SIG-M5 treated with dmso at 0.1 percent for 504 hours (cell line): ENCODE measurements at regions not wholly inside any gene's neighbourhood (a gene's known extent, or its start where the extent isn't known, plus 50 kb on each side); places are given as distances from the start of the nearest gene placed in this dataset.
"Not testable (repeated sequence)": the region's sequence is repeated elsewhere in the genome, so short reads cannot be mapped to it uniquely, and the experiment has no call there.

Source experiments
- DNase-seq: peaks from one replicate; lab custom pipeline; 2025; ENCODE audit not compliant: unreplicated experiment; lab: John Stamatoyannopoulos, UW

DNA sequence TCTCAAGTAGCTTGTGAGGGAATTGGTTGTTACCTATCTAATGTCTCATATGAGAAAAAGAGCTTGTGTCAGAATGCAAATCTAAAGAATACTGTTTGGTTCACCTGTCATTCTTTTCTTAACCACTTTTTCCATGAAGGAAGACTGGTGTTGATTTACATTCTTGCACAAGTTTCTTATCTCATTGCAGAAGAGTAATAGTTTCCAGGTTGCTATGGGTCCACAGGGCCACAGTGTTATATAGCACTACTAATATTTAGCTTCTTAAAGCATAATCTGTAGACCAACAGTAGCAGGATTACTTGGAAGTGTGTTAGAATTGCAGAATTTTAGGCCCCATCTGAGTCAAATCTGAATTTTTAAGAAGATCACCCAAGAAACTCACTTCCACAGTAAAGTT, 697.5 kb downstream of the GBE1 start:
- DNase-seq: no peak

DNA sequence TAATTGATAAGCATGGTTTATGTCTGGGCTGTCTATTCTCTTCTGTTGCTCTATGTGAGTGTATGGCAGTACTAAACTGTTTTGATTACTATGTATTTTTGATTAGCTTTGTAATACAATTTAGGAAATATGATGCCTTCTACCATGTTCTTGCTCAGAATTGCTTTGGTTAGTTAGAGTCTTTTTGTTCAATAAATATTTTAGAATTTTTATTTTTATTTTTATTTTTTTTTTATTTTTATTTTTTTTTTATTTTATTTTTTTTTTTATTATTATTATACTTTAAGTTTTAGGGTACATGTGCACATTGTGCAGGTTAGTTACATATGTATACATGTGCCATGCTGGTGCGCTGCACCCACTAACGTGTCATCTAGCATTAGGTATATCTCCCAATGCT, 710.3 kb downstream of the GBE1 start:
- DNase-seq: not testable (repeated sequence)

DNA sequence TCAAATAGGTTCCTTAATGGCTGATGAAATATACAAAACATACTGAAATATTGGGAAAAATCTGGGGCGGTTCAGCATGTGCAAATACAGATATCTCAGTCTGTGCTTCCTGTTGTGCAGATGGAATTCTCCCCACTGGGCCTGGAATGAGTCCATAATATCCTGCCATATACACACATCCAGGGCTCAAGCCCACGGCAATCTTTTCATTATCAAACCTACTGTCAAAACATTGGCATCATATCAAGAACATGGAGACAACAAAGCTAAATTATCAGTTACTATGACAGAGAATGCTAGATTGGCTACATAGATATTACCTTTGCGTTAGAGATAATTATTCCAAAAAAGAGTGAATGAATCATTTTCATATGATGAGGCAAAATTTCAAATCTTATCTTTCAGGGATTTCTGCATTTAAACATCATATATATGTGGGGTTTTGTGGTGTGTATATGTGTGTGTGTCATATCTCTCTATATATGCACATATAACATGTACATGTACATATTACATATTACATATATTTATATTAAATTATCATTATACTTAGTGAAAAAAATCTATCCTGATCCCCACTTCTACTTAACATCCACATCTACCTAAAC, 713.3 kb downstream of the GBE1 start:
- no peak for DNase-seq

DNA sequence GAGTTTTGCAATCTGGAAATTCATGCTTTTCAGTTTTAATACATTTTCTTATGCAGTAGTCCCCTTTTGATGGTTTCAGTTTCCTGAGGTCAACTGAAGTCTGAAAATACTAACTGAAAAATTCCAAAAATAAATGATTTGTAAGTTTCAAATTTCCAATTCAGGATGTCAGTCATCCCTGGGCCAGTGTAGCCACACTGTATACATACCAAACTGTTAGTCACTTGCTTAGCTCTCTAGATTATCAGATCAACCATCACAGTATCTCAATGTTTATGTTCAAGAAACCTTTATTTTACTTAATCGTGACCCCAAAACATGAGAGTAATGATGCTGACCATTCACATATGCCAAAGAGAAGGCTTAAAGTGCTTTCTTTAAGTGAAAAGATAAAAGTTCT, 715.5 kb downstream of the GBE1 start:
- no peak for DNase-seq

DNA sequence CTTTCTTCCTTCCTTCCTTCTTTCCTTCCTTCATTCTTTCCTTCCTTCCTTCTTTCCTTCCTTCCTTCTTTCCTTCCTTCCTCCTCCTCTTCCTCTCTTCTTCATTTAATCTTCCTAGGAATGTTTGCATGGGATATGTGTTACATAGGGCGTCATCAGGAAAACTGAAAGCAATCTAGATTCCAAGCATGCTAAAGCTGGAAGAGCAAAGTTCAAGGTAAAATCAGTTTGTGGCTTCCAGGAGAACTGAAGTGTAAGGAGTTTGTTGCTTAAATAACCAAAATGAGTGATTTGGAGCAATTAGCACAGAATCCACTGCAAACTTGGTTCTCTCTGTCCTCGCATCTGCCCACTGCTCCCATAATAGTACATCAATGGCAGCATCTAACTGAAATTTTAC, 716.2 kb downstream of the GBE1 start:
- no peak for DNase-seq

DNA sequence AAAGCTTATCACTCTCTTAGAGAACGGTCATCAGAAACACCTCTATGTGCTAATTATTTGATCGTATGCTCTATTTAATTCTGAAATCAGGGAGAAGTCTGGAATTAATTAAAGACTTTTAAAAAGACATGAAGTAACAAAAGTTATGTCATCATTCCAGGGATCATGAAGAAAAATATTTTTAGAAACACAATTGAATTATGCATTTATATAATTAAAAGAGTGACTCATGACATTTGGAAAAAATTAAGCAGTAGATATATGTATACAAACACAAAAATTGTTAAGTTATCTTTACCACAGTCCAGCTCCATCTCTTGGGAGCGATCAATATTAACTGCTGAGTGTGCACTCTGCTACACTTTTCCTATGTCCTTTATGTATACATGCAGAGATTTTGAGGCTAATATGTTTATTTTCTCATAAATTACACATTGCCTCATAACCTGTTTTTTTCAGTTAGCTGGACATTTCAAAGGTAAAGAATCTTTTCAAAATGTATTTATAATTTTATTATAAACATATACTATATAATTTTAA, 717.7 kb downstream of the GBE1 start:
- DNase-seq: no peak

DNA sequence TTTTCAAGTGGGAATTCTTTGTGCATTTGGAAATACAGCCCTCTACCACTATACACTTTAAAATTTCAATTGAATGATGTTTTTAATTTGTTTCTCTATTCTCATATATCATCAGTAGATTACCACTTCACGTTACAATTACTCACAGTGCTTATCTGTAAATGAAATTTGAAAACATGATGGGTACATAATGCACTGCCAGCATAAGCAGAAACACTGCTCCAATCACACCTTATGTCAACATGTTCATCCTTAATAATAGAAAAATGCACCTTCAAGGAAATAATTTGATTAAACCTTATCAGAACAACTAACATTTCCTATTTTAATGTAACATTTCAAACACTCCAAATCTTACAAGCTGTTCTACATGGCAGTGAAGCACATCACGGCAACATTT, 718.4 kb downstream of the GBE1 start:
- DNase-seq: no peak

DNA sequence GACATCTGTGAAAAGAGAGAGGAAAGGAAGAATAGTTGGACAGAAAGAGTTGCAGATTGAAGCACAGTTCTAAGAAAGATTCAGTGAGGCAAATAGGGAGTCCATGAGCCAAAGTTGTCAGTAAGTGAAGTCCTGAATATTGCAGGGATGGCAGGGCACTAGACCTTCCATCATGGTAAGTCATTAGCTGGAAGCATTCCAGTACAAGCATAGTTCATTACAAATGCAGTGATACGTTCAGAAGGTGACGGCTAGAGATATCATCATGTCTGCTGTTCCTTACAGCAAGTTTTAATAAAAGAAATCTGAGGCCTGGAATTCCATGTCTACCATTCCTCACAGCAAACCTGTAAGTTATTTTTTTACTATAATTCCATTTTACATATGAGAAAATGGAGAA, 720.1 kb downstream of the GBE1 start:
- DNase-seq: no peak

DNA sequence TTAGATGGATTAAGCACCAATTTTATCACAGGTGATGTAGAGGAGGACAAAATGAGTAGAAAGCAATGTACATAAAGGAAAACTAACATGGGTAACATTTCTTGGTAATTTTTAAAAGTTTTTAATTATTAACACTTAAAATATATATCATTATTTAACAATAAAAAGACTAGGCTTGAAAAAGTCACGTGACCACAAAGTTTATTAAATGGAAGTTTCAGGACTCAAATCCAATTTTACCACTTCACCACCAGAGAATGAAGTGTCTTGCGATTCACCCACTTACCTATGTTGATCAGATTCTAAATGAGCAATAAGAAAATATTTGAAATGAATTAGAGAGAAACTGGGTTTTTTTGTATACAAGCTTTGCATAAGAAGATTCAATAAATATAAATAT, 721.3 kb downstream of the GBE1 start:
- DNase-seq: no peak

DNA sequence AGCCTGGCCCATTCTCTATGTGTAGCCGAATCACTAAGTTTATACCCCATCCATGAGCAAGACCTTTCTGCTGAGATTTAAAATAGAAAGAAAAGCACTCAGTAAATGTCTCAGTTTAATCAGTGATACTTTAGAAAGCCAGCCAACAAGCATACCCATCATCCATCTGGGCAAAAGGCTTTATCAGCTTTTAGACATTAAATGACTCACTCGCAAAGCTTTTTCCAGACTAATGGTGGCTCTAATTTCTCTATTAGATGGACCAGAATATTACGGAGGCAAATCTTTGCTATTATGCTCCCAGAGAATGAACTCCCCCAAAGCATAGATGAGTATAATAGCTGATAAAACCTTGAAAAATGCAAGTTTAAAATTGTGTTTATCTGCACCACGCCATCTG, 727.8 kb downstream of the GBE1 start:
- no peak for DNase-seq

DNA sequence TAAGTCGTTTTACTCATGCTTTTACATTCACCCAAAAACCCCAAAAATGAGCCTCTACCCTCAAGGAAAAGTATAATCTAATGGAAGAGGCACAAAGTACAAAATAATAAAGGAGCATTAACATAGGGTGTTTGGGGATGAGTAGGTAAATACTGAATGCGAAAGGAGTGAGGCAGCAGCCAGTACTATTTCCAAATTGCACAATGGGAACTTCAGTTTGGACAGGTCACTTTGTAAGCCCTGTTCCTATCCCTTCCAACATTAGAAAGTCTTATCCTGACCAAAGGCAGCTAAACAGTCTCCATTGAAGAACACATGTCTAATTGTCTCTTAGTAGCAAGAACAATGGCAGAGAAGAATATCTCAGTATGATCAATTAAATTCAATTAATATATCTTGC, 728.3 kb downstream of the GBE1 start:
- DNase-seq: no peak

DNA sequence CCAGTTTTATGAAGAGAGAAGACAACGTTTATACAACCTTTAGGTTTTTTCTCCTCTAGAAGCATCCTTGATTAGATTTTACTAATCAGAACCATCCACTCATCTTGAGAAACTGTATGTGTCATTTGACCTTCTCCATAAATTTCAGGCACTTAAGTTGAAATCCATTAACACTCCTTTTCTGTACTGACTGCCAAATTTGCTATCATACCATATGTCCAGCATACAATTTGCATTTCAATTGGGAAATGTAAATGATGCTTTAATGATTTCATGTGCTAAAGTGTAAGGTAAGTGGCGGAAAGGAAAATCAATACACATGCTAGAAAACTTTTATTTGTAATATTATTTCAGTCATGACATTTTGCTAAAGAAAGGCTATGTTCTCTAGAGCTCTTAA, 731.6 kb downstream of the GBE1 start:
- DNase-seq: no peak

DNA sequence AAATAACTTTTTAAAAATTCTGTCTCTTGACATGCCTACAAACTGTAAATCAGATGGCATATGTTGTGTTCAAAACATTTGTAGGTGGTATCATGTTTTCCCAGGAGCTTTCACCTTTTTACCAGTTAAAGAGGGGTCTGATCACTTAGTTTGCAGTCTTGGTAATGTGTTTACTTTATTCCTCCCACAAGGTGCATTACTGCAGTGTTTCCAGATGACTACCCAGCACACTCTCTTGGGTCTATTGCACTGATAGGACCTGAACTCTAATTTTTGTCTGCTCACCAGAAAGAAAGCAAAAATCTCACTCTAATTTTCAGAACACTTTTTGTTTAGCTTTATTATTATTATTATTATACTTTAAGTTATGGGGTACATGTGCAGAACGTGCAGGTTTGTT, 734.1 kb downstream of the GBE1 start:
- no peak for DNase-seq

DNA sequence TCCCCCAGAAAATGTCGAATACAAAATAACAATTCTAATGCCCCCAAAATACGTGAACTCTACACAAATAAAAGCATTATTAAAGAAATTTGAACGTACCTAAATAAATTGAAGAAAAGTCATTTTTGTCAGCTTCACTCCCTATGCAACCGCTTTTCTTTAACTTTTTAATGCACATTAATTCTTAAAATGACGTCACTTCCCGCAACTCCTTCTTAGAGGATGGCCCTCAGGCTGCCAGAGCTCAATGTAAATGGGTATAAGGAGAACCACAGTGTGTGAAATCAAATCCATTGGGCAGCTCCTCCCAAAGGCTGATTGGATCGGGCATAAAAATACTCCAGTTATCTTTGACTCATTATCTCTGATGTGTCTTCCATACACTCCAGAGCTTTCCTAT, 736.9 kb downstream of the GBE1 start:
- DNase-seq: no peak

DNA sequence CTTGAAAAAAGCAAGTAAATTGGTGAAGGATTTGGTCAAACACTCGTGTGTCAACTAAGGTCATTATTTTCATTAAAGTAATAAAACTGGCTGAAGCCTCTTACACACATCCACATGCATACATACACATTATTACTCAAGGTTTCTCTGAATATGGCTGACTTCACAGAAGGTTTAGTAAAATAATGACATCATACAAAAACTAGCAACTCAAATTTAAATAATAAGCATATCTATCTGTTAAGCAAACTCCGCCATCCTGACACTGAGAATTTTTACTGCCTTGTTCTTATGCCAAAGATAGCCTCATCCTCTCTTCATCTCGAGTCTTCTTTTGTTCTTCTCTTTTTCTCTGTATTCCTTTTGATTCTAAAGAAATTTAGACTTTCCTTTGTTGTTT, 739.1 kb downstream of the GBE1 start:
- no peak for DNase-seq

DNA sequence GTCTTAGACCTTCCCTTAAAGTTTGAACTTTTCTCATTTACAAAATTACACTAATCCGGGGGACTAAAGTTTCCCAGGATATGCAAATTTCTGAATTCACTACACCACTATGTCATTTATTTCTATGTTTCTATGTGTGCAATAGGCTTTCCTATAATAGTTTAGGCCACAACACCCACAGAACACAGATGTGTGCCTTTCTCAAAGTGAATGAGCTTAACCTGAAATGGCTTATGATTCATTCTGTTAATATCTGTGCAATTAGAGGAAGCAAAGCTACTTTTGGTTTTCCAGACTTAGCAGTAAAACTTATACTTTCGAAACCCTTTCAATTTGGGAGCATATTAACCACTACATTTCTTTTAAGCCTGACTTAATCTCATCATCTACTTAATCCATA, 748.1 kb downstream of the GBE1 start:
- DNase-seq: no peak

DNA sequence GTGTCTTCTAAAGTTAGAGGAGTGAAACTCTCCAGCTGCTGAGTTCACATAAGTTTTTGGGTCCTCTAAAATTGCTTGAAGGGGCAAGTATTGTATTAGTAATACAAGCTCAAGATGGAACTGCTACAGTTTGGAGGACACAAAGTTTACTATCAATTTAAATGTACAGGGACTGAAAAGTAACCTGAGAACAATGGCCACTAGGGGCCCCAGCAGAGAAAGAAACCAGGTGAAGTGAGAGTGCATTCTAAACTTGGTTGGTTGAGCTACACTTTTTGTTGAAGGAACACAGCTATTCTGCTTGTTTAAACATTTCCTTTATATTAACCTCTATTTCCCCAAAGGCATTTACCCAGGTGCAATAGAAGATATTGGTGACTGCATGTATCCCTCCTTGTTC, 755.5 kb downstream of the GBE1 start:
- DNase-seq: no peak

DNA sequence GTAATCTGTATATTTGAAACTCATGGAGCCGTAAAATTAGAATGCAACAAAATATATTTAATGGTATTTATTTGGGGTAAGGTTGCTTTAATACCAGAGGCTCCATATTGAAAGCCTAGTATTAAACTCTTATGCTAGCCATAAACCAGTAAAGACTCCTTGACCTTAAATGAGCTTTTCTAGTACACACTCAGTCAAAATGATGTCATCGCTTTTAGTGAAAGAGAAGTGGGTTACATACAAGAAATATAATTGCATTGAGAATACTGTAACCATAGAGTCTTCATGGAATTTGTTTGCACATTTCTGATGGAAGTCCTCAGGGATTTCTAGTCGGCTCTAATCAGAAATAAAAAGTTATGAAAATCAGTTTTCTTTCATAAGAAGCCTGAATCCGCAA, 757.6 kb downstream of the GBE1 start:
- DNase-seq: no peak

DNA sequence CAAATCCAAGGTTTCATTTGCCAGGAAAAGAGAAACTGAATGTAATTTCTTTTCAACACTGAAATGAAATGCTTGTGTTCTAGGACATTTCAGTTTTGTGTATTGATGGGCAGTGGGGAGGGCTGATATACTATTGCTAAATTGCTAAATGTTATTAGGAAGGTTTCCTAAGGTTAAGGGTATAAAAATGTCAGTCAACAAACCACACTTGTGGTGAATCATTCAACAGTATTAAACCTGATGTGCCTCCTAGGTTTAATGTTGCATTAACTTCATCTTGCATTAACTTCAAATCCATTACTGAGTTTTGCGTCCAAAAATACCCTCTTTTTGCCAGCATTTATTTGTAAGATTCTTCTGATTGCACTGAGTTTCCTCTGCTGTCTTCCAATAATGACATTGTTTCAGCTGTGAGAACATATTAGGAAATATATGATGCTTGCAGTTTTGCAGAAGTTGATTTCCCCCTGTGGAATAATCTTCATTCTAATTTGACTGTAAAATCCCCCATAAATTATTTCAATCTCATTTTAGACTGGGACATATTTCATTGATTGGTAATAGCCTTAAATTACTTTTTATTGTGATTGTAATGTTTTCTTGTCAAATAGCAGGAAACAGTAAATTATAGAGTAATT, 758.3 kb downstream of the GBE1 start:
- no peak for DNase-seq

DNA sequence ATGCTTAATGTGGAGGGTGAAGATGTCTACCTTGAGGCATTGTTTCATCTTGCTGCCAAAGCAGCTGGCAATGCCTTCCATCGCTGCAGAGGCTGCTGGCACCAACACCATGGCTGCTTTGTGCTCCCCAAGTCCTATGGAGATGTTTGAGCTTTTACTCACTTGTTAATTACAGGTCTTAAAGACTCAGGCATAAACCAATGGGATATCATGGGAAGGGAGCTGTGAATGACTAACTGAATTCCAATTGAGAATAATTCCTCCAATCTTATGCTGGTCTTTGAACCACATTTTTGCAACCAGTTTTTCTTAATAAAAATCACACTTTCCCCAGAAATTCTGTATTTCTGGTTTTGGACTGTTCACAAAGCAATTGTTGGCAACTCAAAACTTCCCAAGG, 762.0 kb downstream of the GBE1 start:
- no peak for DNase-seq

DNA sequence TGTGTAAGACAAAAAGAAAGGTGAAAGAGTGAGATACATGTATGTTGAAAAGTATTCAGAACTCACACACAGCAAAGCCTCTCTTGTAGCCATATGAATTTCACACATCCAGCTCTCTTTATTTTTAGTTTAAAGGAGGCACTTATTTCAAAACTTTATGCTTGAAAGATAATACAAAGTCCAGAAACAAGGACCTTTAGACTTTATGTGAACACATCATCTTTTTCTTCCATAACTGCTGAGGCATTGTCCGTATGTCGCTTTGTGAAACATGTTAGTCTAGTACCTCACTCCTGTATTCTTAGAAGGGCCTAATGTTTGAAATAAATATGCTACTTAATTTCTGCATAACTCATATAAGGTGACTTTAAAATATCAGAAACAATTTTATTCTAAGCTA, 763.4 kb downstream of the GBE1 start:
- DNase-seq: no peak

DNA sequence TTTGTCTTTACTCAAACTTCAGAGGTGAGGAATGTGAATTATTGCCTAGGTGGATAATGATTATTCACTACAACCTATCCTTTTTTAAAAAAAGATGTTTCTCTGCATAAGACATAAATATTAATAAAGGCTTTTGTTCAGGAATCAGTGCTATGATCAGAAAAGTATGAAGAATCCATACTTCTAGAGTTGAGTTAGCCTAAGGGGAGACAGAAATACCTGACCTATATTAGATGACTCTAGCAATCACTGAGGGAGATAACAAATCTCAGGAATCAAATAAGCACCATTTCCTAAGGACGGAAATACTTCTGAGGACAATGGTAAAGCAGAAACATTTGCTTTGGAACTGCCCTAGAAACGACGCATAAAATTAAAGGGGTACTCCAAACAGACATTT, 763.8 kb downstream of the GBE1 start:
- DNase-seq: no peak

DNA sequence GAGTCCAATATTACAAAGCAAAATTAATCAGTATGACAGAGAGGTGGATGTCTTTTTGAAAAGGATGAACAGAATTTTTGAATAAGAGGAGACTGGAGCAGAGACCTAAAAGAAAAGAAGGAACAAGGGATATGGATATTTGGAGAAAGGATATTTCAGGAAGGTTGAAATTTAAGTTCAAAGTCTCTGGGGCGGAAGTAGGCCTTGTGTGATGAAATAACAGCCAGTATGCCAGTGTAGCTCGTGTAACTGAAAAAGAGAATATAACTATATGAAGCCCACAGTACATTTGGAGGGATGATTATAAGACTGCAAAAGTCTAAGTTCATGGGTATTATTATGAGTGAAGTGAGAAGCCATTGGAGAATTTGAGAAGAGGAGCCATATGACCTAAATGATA, 766.7 kb downstream of the GBE1 start:
- DNase-seq: no peak
